HEK293T (cell line): ENCODE measurements at regions not wholly inside any gene's neighbourhood (a gene's known extent, or its start where the extent isn't known, plus 50 kb on each side); places are given as distances from the start of the nearest gene placed in this dataset.

ENCODE experiments used
- ARNT ChIP-seq: fragments of 450-650 bp; IDR thresholded peaks from 2 replicates; pipeline ENCODE4 v1.6.1; 2017; ENCODE audit warnings: mild to moderate bottlenecking
- SP1 ChIP-seq: fragments of 450-650 bp; IDR thresholded peaks from 2 replicates; pipeline ENCODE4 v1.6.1; 2017

GRCh38 chr9:95610006-95610785 is 93.4 kb upstream of the PTCH1 start:
- no peak for TF ChIP-seq SP1
- TF ChIP-seq ARNT = no peak
